ENCODE measurements at regions not wholly inside any gene's neighbourhood (a gene's known extent, or its start where the extent isn't known, plus 50 kb on each side); places are given as distances from the start of the nearest gene placed in this dataset.
A peak's percentile ranks its signal among the peaks of the same experiment; 100 is the strongest.

DNA sequence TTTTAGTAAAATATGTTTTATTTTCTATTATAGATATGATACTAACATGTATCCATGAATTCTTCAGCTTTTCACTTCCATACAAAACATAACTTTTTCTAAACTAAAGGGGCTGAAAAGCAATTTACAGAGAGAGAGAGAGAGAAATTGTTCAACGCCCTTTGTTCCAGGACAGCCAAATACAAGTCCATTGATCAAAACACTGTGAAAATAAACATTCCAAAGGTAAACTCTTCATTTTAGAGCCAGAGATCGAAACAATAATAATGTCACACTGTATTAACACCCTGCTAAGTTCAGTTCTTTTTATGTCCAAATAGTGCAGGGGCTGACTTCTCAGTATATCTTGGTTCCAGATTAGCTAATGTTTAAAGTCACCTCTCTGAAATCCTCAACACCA lies 516.2 kb upstream of the ATXN8OS start:
- H3K4me3 ChIP-seq (ENCODE audit: low read depth, low read length) = no peak overlapping the region
- no peak for DNase-seq (ENCODE audit: low read depth)
- TF ChIP-seq MYC (IDR thresholded peaks at IDR 0.05; ENCODE audit: low read depth, low read length) (no peak), POLR2A (IDR thresholded peaks at IDR 0.05; ENCODE audit: extremely low read depth, insufficient read length) (no peak)
- TF ChIP-seq, protein P1, sequence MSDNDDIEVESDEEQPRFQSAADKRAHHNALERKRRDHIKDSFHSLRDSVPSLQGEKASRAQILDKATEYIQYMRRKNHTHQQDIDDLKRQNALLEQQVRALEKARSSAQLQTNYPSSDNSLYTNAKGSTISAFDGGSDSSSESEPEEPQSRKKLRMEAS (IDR thresholded peaks at IDR 0.05; ENCODE audit: low read depth, low read length) = no peak
- TF ChIP-seq, protein P2, sequence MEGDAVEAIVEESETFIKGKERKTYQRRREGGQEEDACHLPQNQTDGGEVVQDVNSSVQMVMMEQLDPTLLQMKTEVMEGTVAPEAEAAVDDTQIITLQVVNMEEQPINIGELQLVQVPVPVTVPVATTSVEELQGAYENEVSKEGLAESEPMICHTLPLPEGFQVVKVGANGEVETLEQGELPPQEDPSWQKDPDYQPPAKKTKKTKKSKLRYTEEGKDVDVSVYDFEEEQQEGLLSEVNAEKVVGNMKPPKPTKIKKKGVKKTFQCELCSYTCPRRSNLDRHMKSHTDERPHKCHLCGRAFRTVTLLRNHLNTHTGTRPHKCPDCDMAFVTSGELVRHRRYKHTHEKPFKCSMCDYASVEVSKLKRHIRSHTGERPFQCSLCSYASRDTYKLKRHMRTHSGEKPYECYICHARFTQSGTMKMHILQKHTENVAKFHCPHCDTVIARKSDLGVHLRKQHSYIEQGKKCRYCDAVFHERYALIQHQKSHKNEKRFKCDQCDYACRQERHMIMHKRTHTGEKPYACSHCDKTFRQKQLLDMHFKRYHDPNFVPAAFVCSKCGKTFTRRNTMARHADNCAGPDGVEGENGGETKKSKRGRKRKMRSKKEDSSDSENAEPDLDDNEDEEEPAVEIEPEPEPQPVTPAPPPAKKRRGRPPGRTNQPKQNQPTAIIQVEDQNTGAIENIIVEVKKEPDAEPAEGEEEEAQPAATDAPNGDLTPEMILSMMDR (IDR thresholded peaks at IDR 0.05; ENCODE audit: low read depth, low read length) = no peak

DNA sequence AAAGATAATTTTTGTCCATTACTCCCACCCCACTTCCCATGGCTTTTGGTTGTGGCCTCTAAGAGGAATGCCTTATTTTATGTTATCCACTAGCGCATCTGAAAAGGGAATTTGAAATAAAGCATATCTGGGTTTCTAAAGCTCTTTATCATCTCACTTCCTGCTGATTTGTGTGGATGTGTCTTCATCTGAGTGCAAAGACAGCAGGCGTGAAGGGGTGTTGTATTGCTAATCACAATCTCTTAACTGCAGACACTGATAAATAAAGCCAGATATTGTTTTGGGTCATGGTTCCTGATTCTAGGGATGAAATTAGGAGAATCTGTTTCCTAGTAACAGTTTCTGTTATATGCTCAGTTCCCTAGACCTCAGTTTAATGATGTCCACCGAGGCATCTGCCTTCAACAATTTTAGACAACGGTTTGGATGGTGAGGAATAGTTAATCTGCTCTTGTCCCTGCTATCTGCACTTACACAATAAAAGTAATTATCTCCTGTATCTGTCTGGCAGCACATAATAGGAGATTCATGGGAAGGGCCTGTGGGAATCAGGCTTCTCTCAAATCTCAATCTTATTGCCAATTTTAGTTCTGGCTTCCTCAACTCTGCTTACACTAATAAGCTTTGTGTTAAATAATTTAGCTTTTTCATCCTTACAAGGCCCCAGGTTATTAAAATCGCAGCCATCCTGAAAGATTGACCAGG lies 517.9 kb upstream of the ATXN8OS start:
- DNase-seq (ENCODE audit: low read depth) = no peak
- H3K4me3 ChIP-seq (ENCODE audit: low read depth, low read length) = no peak overlapping the region
- TF ChIP-seq MYC (IDR thresholded peaks at IDR 0.05; ENCODE audit: low read depth, low read length) (no peak), POLR2A (IDR thresholded peaks at IDR 0.05; ENCODE audit: extremely low read depth, insufficient read length) (no peak)
- TF ChIP-seq, protein P1 (IDR thresholded peaks at IDR 0.05; ENCODE audit: low read depth, low read length) = no peak
- TF ChIP-seq, protein P2 (IDR thresholded peaks at IDR 0.05; ENCODE audit: low read depth, low read length) = no peak

DNA sequence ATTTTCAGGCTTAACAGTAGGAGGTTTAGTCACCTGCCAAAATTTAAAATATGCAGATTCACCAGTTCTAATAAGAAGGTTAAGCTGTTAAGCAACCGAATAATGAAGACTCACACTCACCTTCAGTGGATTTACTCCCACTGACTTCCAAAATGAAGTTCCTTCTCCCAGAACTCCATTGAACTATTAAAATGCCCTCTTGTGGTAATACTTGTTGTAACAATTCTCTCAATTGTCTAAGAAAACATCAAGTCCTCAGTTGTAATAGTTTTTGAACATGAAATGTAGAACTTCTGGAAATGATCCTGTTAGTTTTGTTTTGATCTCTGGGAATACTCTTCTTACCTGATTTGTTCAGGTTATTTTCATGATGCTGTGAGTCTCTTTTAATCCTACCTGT lies 522.0 kb upstream of the ATXN8OS start:
- no peak for DNase-seq (ENCODE audit: low read depth)
- TF ChIP-seq MYC (IDR thresholded peaks at IDR 0.05; ENCODE audit: low read depth, low read length) (no peak), POLR2A (IDR thresholded peaks at IDR 0.05; ENCODE audit: extremely low read depth, insufficient read length) (no peak)
- TF ChIP-seq, protein P2 (IDR thresholded peaks at IDR 0.05; ENCODE audit: low read depth, low read length) = no peak
- TF ChIP-seq, protein P1 (IDR thresholded peaks at IDR 0.05; ENCODE audit: low read depth, low read length) = no peak
- no peak overlapping the region for H3K4me3 ChIP-seq (ENCODE audit: low read depth, low read length)

DNA sequence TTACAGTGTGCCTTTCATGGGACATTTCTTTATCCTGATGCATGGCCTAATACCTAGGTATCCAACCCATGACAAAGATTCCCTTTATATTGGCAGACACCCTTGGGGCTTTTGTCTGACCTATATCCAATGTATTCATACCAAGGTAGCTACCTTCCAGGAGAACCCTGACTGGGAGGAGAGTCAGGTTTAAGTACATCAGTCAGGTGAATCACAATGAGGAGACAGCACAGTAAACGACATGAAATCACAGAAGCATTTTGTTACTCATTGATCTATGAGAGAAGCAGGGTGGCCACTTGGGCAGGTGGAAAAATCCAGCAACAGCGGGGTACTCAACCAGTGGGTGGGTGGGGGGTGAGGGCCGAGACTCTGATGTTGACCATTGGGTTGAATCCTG lies 527.4 kb upstream of the ATXN8OS start:
- TF ChIP-seq, protein P2 (IDR thresholded peaks at IDR 0.05; ENCODE audit: low read depth, low read length) = no peak
- H3K4me3 ChIP-seq (ENCODE audit: low read depth, low read length) = no peak overlapping the region
- DNase-seq (ENCODE audit: low read depth) = no peak

DNA sequence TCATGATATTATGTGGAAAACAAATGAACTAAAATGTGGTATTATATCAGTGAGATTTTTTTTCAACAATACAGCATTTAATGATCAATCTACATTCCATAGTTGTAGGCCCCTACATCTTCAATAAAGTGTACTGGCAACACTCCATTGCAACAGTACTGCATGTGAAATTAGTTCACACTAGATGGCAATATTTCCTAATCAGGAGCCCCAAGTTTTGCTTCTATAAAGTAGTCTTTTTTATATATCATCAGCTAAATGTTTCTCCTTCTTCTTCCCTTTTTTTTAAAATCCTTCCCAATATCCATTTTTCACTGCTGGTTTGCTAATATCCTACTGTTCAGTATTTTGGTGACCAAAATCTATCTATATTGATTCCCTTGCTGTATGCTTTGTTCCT lies 528.3 kb upstream of the ATXN8OS start:
- peak; percentile 18 for DNase-seq (ENCODE audit: low read depth)
- no peak overlapping the region for H3K4me3 ChIP-seq (ENCODE audit: low read depth, low read length)
- no peak for TF ChIP-seq POLR2A (IDR thresholded peaks at IDR 0.05; ENCODE audit: extremely low read depth, insufficient read length)
- TF ChIP-seq, protein P2 (IDR thresholded peaks at IDR 0.05; ENCODE audit: low read depth, low read length) = no peak
- TF ChIP-seq, protein P1 (IDR thresholded peaks at IDR 0.05; ENCODE audit: low read depth, low read length) = no peak
